Fibroblast of the aortic adventitia (primary cell): ENCODE measurements at regions not wholly inside any gene's neighbourhood (a gene's known extent, or its start where the extent isn't known, plus 50 kb on each side); places are given as distances from the start of the nearest gene placed in this dataset.

ENCODE experiments used
- DNase-seq: peaks from one replicate; pipeline ENCODE4 v3.0.0-alpha.2; 2010; ENCODE audit warnings: low read depth
- H3K4me3 ChIP-seq: 2 replicates; pipeline ENCODE4 v1.5.1; 2011; ENCODE audit warnings: low read depth, mild to moderate bottlenecking, control low read depth, low read length, moderate library complexity
- TF ChIP-seq, protein P1 (sequence below): IDR thresholded peaks from 2 replicates; pipeline ENCODE4 v1.5.1; 2011; ENCODE audit warnings: mild to moderate bottlenecking, low read length, control low read depth, inconsistent platforms; ENCODE audit not compliant: insufficient read depth

DNA sequence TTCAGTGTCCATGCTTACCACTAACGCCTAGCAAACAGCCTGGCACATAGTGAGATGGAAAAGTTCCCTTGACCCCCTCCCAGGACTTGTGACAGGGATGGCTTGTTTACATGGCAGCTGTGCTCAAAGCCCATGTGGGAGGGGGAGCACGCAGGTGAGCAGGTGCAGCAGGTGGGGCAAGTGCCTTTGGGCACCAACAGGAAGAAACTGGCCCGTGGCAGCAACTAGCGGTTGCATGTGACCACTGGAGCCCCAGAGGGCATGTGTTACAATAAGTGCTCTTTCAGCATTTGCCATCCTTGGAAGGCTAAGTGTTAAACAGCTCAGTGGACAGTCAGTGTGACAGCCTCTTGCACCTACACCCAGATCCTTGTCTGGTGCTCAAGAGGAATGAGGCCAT is 734.6 kb downstream of the TUSC7 start:
- TF ChIP-seq, protein P1, sequence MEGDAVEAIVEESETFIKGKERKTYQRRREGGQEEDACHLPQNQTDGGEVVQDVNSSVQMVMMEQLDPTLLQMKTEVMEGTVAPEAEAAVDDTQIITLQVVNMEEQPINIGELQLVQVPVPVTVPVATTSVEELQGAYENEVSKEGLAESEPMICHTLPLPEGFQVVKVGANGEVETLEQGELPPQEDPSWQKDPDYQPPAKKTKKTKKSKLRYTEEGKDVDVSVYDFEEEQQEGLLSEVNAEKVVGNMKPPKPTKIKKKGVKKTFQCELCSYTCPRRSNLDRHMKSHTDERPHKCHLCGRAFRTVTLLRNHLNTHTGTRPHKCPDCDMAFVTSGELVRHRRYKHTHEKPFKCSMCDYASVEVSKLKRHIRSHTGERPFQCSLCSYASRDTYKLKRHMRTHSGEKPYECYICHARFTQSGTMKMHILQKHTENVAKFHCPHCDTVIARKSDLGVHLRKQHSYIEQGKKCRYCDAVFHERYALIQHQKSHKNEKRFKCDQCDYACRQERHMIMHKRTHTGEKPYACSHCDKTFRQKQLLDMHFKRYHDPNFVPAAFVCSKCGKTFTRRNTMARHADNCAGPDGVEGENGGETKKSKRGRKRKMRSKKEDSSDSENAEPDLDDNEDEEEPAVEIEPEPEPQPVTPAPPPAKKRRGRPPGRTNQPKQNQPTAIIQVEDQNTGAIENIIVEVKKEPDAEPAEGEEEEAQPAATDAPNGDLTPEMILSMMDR: no peak

DNA sequence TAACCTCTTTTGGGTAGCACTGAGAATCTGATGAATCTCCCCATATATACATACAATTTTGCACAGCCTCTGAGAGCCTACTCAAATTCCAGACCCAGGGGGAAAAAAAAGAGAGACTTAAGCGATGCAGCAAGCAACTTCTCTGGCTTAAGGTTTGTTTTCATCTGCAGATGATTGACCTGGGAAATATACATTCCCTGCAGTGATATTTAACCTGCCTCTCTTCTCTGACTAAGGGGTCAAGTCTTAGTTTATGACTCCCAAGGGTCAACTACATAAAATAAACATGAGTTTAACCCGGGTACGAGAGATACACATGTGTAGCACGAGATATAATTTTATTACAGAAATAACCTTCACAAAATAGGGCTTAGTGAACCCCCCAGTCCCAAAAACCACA is 737.8 kb downstream of the TUSC7 start:
- no peak for DNase-seq
- TF ChIP-seq, protein P1: no peak
- no peak overlapping the region for H3K4me3 ChIP-seq

More for the DNA sequence above, 734.6 kb downstream of the TUSC7 start:
- no peak overlapping the region for H3K4me3 ChIP-seq
- no peak for DNase-seq

DNA sequence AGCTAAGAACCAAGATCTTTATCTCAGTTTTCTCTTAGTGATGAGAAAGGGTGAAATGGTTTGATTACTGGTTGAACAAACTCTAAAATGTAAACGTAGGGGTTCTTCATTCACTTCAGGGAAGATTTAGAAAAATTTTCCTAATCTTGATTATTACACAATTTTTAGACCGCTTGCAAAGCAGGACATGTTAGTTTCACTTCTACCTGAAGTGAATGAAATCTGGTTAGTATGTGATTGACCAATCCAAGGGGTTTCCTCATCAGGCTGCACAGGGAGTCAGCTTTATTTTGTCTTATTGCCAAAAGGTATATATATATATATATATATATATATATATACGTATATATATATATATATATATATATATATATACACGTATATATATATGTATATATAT is 740.4 kb downstream of the TUSC7 start:
- no peak overlapping the region for H3K4me3 ChIP-seq
- TF ChIP-seq, protein P1: no peak
- DNase-seq: no peak

DNA sequence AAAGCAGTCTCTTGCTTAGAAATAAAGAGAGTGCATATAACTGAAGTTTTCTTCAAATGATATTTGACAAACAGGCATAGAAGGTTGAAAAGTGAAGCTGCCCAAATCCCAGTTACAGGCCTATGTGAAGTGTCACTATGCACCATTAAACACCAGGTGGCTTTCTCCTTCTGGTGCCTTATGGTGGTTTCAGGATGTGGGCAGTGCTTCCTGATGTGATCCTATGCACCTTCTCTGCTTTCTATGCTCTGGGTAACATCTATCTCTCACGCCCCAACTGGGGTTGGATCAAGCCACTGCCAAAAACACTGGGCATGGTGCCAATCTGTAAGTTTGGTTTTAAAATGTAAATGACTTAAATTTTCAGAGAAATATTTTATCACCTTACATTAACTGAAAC is 744.7 kb downstream of the TUSC7 start:
- DNase-seq: no peak
- no peak overlapping the region for H3K4me3 ChIP-seq
- TF ChIP-seq, protein P1: no peak

DNA sequence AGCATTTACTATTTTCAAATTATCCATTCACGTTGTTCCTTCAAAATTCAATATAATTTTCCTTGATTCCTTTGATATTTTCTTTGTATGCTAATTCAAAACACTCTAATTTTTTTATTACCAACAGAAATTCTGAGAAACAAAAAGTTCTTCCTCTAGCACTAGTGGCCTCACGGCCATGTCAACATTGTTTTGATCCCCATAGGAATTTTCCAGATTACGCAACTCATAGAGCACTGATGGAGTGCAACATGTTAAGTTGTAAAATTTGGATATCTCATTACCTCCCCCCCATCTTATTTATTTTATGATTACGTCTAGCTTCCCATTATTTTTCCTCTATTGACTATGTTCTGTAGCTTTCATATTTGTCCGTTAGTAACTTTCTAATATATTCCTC is 745.3 kb downstream of the TUSC7 start:
- TF ChIP-seq, protein P1: no peak
- no peak for DNase-seq
- H3K4me3 ChIP-seq: no peak overlapping the region

DNA sequence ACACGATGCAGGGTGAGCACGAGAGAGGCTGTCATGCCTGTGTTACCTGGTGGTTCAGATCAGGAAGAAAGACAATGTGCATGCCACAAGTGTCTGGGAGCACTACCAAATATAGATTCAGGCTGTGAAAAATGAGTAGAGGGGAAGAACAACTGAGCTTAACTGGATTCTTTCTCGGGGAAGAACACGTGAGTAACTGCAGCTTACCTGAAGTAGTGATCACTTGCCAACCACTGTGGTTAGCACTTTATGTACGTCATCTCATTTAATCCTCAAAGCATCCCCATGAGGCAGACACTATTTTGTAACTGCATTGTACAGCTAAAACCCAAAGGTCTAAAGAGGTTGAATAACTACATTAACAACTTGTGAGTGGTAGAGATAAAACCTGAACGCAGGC is 746.2 kb downstream of the TUSC7 start:
- no peak overlapping the region for H3K4me3 ChIP-seq
- TF ChIP-seq, protein P1: no peak
- no peak for DNase-seq
